Fibroblast of pulmonary artery (primary cell): ENCODE measurements at regions not wholly inside any gene's neighbourhood (a gene's known extent, or its start where the extent isn't known, plus 50 kb on each side); places are given as distances from the start of the nearest gene placed in this dataset.
"Not testable (repeated sequence)": the region's sequence is repeated elsewhere in the genome, so short reads cannot be mapped to it uniquely, and the experiment has no call there.

Experiments
- DNase-seq: peaks from one replicate; pipeline ENCODE4 v3.0.0-alpha.2; 2010; ENCODE audit warnings: low read depth
- H3K4me3 ChIP-seq: replicated peaks from 2 replicates; pipeline ENCODE4 v1.5.1; 2011; ENCODE audit warnings: low read depth, mild to moderate bottlenecking, control low read depth, low read length, moderate library complexity
- CTCF ChIP-seq: IDR thresholded peaks from 2 replicates; pipeline ENCODE4 v1.5.1; 2011; ENCODE audit warnings: mild to moderate bottlenecking, control low read depth, low read length, inconsistent platforms; ENCODE audit errors: missing control alignments

- H3K4me3 ChIP-seq, result no peak overlapping the region
- no peak for DNase-seq
- no peak for TF ChIP-seq CTCF
Measured at GRCh38 chr3:104920512-104920911, 446.2 kb upstream of the ALCAM start.

- DNase-seq, result no peak
- H3K4me3 ChIP-seq, result no peak overlapping the region
- no peak for TF ChIP-seq CTCF
Measured at GRCh38 chr3:104933972-104934371, 432.7 kb upstream of the ALCAM start.

DNA sequence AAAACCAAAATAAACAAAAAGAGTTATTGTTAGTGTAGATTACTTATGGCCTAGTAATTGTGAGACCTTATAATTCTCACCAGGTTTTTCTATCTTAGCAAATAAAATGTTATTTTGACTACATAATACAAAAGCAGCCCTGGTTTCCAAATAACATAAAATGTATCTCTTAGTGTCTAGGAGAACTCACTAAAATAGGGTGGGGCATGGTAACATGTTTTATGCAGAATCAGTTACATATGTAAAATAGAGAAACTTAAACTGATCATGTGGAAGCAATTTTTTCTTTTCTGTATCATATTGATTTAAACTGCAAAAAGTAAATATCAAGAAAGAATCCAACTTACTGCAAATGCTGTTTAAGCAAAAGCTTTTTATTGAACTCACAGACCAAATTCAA is 431.1 kb upstream of the ALCAM start:
- DNase-seq, result no peak
- TF ChIP-seq CTCF, result no peak
- no peak overlapping the region for H3K4me3 ChIP-seq

DNA sequence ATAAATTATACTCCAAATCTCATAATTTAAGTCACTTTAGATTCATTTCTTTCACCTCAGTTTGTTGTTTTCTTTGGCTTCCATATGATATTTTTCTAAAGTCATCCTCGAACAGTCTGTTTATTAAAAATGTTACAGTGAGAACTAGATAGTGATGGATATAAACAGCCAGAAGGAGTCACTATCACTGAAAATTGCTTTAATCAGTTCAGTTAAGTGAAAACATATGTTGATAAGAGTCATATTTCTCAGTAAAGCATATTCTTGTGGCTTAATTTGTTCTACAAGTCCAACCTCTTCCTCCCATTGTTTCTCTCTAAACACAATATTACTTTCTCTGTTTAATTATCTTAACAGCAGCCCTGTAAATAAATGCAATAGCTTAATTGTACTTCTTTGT is 427.5 kb upstream of the ALCAM start:
- peak; percentile 33 for DNase-seq
- H3K4me3 ChIP-seq, result no peak overlapping the region
- no peak for TF ChIP-seq CTCF

- DNase-seq, result no peak
- no peak overlapping the region for H3K4me3 ChIP-seq
- no peak for TF ChIP-seq CTCF
Measured at GRCh38 chr3:104941785-104942184, 424.9 kb upstream of the ALCAM start.

DNA sequence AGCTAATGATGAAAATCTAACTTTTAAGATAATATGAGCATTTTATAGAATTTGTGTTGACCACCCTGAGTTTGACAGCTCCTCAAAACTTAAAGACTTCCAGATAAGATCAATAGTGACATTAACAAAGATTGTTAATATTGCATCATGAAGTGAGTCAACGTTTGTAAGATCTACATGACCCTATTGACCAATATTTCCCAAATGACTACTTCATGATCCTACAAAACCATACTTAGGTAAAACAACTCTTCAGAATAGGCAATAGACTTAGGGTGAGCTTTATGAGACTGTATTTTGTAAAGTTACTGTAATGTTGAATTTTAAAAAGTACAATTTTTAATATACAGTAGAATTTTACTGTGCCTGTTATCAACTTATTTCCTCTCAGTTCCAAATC is 422.7 kb upstream of the ALCAM start:
- no peak for DNase-seq
- TF ChIP-seq CTCF, result no peak
- no peak overlapping the region for H3K4me3 ChIP-seq

GRCh38 chr3:104947943-104948342 is 418.8 kb upstream of the ALCAM start:
- no peak overlapping the region for H3K4me3 ChIP-seq
- no peak for TF ChIP-seq CTCF
- peak; percentile 61 for DNase-seq

GRCh38 chr3:104949810-104950209 is 416.9 kb upstream of the ALCAM start:
- not testable (repeated sequence) for H3K4me3 ChIP-seq, DNase-seq
